NT2/D1 (cell line): ENCODE measurements at regions not wholly inside any gene's neighbourhood (a gene's known extent, or its start where the extent isn't known, plus 50 kb on each side); places are given as distances from the start of the nearest gene placed in this dataset.

Experiments used
- SUZ12 ChIP-seq: IDR thresholded peaks from 2 replicates; pipeline ENCODE4 v1.6.1; 2011; ENCODE audit not compliant: insufficient read length, insufficient read depth; ENCODE audit errors: extremely low read depth
- YY1 ChIP-seq: IDR thresholded peaks from 2 replicates; pipeline ENCODE4 v1.6.1; 2011; ENCODE audit not compliant: insufficient read length, insufficient read depth
- ZNF274 ChIP-seq: IDR thresholded peaks from 2 replicates; pipeline ENCODE4 v1.6.1; 2011; ENCODE audit warnings: mild to moderate bottlenecking, low read depth, low read length

GRCh38 chr4:64876021-64876420 is 466.8 kb upstream of the TECRL start:
- no peak for TF ChIP-seq SUZ12
- TF ChIP-seq YY1: no peak
- TF ChIP-seq ZNF274: no peak
